Ishikawa (cell line): ENCODE measurements at regions not wholly inside any gene's neighbourhood (a gene's known extent, or its start where the extent isn't known, plus 50 kb on each side); places are given as distances from the start of the nearest gene placed in this dataset.

Source experiments
- CEBPB ChIP-seq: IDR thresholded peaks from 2 replicates; pipeline ENCODE4 v1.6.1; 2012
- CREB1 ChIP-seq: IDR thresholded peaks from 2 replicates; pipeline ENCODE4 v1.6.1; 2012; ENCODE audit warnings: low read depth
- EGR1 ChIP-seq: IDR thresholded peaks from 2 replicates; pipeline ENCODE4 v1.6.1; 2012
- EP300 ChIP-seq: IDR thresholded peaks from 2 replicates; pipeline ENCODE4 v1.6.1; 2012; ENCODE audit warnings: borderline replicate concordance
- FOXM1 ChIP-seq: IDR thresholded peaks from 2 replicates; pipeline ENCODE4 v1.6.1; 2012; ENCODE audit warnings: low read depth, borderline replicate concordance
- NFIC ChIP-seq: IDR thresholded peaks from 2 replicates; pipeline ENCODE4 v1.6.1; 2012
- RAD21 ChIP-seq: IDR thresholded peaks from 2 replicates; pipeline ENCODE4 v1.6.1; 2012; ENCODE audit warnings: low read depth
- TAF1 ChIP-seq: IDR thresholded peaks from 2 replicates; pipeline ENCODE4 v1.6.1; 2012; ENCODE audit warnings: low read depth, mild to moderate bottlenecking
- TCF12 ChIP-seq: IDR thresholded peaks from 2 replicates; pipeline ENCODE4 v1.6.1; 2012; ENCODE audit warnings: low read depth
- TEAD4 ChIP-seq: IDR thresholded peaks from 2 replicates; pipeline ENCODE4 v1.6.1; 2012
- YY1 ChIP-seq: IDR thresholded peaks from 2 replicates; pipeline ENCODE4 v1.6.1; 2012; ENCODE audit warnings: low read depth
- ZBTB7A ChIP-seq: IDR thresholded peaks from 2 replicates; pipeline ENCODE4 v1.6.1; 2012; ENCODE audit warnings: low read depth
- TF ChIP-seq, protein P1 (sequence below): IDR thresholded peaks from 2 replicates; pipeline ENCODE4 v1.6.1; 2012
- TF ChIP-seq, protein P2 (sequence below): IDR thresholded peaks from 2 replicates; pipeline ENCODE4 v1.6.1; 2012; ENCODE audit warnings: low read depth, mild to moderate bottlenecking
- TF ChIP-seq, protein P3 (sequence below): IDR thresholded peaks from 2 replicates; pipeline ENCODE4 v1.6.1; 2012

DNA sequence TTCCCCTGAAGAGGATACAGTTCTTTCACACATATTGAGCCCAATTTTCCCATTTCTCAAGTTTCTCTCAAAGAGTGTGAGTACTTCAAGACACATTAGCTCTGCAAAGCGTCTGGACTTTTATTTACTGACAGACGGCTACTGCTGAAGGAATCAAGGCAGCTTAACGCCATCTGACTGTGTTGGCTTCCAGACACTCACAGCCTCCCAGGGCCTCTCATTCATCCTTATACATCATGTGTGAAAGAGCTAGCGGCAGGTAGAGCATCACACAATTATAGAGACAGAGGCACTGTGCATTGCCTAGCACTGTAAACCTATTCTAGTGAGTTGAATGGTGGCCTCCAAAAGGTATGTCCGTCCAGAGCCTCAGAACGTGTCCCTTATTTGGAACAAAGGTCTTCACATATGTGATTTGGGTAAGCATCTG is 284.1 kb upstream of the STT3B start:
- TF ChIP-seq CEBPB (no peak), RAD21 (no peak), TAF1 (no peak), TCF12 (no peak)

DNA sequence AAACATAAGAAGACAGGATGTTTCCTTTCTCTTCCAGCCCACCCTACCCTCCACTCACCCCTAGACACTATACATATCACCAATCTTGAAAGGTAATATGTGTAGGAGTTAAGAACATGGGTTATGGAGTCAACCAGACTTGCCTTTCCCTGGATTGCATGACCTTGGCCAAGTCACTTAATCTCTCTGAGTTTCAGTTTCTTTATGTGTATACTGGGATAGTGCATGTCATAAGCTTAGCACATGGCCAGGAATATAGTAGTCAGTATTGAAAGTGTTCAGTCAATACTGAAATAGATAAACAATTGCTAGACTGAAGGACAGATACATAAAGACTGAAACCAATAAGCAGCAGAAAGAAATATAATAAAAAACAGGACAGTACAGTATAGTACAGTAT is 283.2 kb upstream of the STT3B start:
- TF ChIP-seq YY1 (no peak), CEBPB (no peak), RAD21 (no peak), TCF12 (no peak), NFIC (no peak), EGR1 (no peak), TEAD4 (no peak), CREB1 (no peak)
- TF ChIP-seq, protein P1, sequence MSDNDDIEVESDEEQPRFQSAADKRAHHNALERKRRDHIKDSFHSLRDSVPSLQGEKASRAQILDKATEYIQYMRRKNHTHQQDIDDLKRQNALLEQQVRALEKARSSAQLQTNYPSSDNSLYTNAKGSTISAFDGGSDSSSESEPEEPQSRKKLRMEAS: no peak

DNA sequence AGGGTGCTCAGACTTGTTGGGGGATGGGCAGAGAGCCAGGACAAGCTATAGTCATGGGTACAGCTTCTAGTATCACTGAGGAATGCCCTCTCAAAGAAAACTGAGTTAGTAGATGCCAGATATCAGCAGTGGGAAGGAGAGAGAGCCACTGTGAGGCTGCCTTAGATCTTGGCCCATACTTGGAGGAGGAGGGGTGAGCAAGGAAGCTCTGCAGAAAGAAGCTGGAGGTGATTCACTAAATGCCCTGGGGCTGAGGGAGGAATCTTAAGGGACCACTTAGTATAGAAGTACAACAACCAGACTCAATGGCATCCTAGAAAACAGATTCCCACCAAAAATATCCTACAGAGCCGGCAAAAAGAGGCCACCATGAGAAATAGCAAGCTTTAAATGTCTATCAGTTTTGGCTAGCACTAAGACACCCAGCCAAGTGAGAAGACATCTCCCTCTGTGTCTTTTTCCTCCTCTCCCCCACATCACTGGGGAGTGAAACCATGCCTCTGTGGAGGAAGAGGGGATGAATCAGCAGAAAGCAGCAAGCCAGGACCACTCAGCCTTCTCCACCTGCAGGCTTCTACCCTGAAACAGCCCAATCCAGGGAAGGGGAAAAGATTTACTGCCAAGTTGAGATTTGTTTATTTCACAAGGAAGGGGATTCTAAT is 282.5 kb upstream of the STT3B start:
- TF ChIP-seq, protein P1: no peak
- no peak for TF ChIP-seq ZBTB7A
- no peak for TF ChIP-seq EGR1
- no peak for TF ChIP-seq TEAD4
- TF ChIP-seq, protein P2, sequence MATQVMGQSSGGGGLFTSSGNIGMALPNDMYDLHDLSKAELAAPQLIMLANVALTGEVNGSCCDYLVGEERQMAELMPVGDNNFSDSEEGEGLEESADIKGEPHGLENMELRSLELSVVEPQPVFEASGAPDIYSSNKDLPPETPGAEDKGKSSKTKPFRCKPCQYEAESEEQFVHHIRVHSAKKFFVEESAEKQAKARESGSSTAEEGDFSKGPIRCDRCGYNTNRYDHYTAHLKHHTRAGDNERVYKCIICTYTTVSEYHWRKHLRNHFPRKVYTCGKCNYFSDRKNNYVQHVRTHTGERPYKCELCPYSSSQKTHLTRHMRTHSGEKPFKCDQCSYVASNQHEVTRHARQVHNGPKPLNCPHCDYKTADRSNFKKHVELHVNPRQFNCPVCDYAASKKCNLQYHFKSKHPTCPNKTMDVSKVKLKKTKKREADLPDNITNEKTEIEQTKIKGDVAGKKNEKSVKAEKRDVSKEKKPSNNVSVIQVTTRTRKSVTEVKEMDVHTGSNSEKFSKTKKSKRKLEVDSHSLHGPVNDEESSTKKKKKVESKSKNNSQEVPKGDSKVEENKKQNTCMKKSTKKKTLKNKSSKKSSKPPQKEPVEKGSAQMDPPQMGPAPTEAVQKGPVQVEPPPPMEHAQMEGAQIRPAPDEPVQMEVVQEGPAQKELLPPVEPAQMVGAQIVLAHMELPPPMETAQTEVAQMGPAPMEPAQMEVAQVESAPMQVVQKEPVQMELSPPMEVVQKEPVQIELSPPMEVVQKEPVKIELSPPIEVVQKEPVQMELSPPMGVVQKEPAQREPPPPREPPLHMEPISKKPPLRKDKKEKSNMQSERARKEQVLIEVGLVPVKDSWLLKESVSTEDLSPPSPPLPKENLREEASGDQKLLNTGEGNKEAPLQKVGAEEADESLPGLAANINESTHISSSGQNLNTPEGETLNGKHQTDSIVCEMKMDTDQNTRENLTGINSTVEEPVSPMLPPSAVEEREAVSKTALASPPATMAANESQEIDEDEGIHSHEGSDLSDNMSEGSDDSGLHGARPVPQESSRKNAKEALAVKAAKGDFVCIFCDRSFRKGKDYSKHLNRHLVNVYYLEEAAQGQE: no peak
- no peak for TF ChIP-seq CREB1
- TF ChIP-seq TAF1: no peak

DNA sequence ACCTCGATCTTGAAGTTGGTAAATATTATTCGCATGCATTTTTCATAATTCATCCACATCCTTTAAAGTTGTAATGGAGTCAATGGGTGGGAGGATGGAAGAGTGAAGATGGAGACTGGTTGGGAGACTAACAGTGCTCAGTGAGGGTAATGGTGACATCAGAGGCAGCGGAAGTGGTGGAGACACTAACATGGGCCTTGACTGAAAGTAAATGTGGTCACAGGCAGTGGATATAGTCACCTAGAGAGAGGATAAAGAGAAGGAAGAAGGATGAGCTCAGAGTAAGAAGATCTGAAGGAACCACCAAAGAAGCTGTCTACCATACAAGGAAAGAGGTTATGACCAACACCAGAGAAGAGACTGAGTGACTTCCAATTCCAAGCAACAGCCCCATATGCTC is 281.6 kb upstream of the STT3B start:
- TF ChIP-seq FOXM1: no peak
- no peak for TF ChIP-seq YY1
- TF ChIP-seq, protein P1: no peak
- no peak for TF ChIP-seq EGR1
- TF ChIP-seq NFIC: no peak
- TF ChIP-seq, protein P3, sequence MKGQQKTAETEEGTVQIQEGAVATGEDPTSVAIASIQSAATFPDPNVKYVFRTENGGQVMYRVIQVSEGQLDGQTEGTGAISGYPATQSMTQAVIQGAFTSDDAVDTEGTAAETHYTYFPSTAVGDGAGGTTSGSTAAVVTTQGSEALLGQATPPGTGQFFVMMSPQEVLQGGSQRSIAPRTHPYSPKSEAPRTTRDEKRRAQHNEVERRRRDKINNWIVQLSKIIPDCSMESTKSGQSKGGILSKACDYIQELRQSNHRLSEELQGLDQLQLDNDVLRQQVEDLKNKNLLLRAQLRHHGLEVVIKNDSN: no peak
- no peak for TF ChIP-seq RAD21
- TF ChIP-seq ZBTB7A: no peak
- TF ChIP-seq EP300: no peak
- TF ChIP-seq TEAD4: no peak
- TF ChIP-seq CREB1: no peak
- TF ChIP-seq CEBPB: no peak
- no peak for TF ChIP-seq TCF12
- TF ChIP-seq TAF1: no peak
- TF ChIP-seq, protein P2: no peak

DNA sequence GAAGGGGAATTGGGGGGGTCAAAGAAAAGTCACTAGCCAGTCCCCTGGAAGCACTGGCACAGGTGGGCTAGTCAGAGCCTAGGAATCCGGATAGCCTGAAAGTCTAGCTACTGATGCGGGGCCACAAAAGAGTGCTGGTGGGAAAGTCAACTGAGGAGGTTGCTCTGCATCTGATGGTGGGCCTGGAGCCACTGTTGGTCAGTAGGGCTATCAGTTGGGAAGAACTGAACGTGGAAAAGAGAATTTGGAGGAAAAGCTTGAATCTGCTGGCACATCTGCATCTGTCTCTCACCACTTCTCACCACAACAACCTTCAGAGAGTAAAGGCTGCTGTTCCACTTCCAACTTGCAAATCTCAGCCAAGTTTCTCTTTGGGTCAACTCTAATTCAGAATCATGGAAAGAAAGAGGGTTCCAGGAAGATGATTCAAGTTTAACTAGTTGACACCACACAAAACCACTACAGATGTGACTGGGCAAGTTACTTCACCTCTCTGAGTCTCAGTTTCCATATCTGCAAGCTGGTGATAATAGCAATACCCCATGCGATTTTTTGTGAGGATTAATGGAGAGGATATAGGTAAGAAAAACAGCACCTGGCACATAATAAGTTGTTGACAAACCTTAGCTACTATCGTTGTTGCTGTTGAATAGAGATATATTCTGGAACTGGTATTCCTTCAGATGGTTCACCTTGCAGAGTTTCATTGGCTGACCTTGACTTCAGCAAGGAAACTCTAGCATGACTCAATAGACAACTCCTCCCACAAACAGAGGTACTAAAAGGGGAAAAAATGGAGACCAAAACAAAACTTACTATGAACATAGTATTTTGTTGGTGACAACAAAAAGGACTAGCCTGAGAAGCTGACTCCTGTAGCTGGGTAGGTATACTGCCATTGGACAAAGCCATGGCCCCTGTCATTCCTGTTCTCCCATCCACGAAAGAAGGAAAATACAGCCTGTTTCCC is 280.2 kb upstream of the STT3B start:
- TF ChIP-seq CREB1: no peak
- TF ChIP-seq, protein P3: no peak
- no peak for TF ChIP-seq ZBTB7A
- TF ChIP-seq EP300: no peak
- no peak for TF ChIP-seq TEAD4
- no peak for TF ChIP-seq FOXM1
- no peak for TF ChIP-seq EGR1
- no peak for TF ChIP-seq TAF1
- TF ChIP-seq YY1: no peak
- no peak for TF ChIP-seq RAD21
- TF ChIP-seq, protein P1: no peak
- TF ChIP-seq CEBPB: no peak
- TF ChIP-seq, protein P2: no peak
- no peak for TF ChIP-seq NFIC
- TF ChIP-seq TCF12: no peak
